K562 (cell line): ENCODE measurements at regions not wholly inside any gene's neighbourhood (a gene's known extent, or its start where the extent isn't known, plus 50 kb on each side); places are given as distances from the start of the nearest gene placed in this dataset.
A peak's percentile ranks its signal among the peaks of the same experiment; 100 is the strongest.

Source experiments
- ARID3B ChIP-seq: fragments of 250-450 bp; sonication (Bioruptor Pico); IDR thresholded peaks from 2 replicates; pipeline ENCODE4 v1.4.0; 2020; ENCODE audit warnings: borderline replicate concordance
- ATF4 ChIP-seq: fragments of 450-650 bp; formaldehyde crosslinking; IDR thresholded peaks from 2 replicates; pipeline ENCODE4 v1.4.0; 2022; ENCODE audit warnings: mild to moderate bottlenecking, moderate library complexity
- BCL6 ChIP-seq: fragments of 250-450 bp; sonication (Bioruptor Pico); IDR thresholded peaks from 2 replicates; pipeline ENCODE4 v1.4.0; 2020
- CCAR2 ChIP-seq: fragments of 200-400 bp; formaldehyde crosslinking; IDR thresholded peaks from 2 replicates; pipeline ENCODE4 v1.6.1; 2017; ENCODE audit warnings: mild to moderate bottlenecking, low read depth, low read length
- CEBPZ ChIP-seq: fragments of 150-350 bp; IDR thresholded peaks from 2 replicates; pipeline ENCODE4 v1.6.1; 2014; ENCODE audit warnings: low read depth, mild to moderate bottlenecking, low read length, borderline replicate concordance
- CREBBP ChIP-seq: IDR thresholded peaks from one replicate; pipeline ENCODE4 v1.6.1; 2012; ENCODE audit warnings: low read depth, mild to moderate bottlenecking, control low read depth, inconsistent platforms, low read length
- DNMT1 ChIP-seq: fragments of 450-650 bp; IDR thresholded peaks from 2 replicates; pipeline ENCODE4 v1.6.1; 2016; ENCODE audit warnings: antibody characterized with exemption, mild to moderate bottlenecking
- GATAD2A ChIP-seq: fragments of 450-650 bp; IDR thresholded peaks from 2 replicates; pipeline ENCODE4 v1.6.1; 2017
- HDAC6 ChIP-seq: IDR thresholded peaks from 2 replicates; pipeline ENCODE4 v1.6.1; 2012; ENCODE audit warnings: low read depth, mild to moderate bottlenecking, control low read depth, inconsistent platforms, low read length, moderate library complexity
- HMG20B ChIP-seq: fragments of 250-450 bp; sonication (Bioruptor Pico); IDR thresholded peaks from 2 replicates; pipeline ENCODE4 v1.5.0; 2021; ENCODE audit warnings: mild to moderate bottlenecking
- MTA2 ChIP-seq: fragments of 450-650 bp; IDR thresholded peaks from 2 replicates; pipeline ENCODE4 v1.6.1; 2016; ENCODE audit warnings: low read depth
- NFE2L1 ChIP-seq: fragments of 450-650 bp; IDR thresholded peaks from 2 replicates; pipeline ENCODE4 v1.6.1; 2016; ENCODE audit warnings: missing genetic modification characterization, low read depth, mild to moderate bottlenecking, missing compliant biosample characterization, moderate library complexity, borderline replicate concordance
- POLR2A ChIP-seq: fragments of 450-650 bp; conservative IDR thresholded peaks from 2 replicates; pipeline ENCODE4 v1.6.1; 2016
- PRMT5 ChIP-seq: sonication (generic); formaldehyde crosslinking; IDR thresholded peaks from 2 replicates; pipeline ENCODE4 v1.5.0; 2020; ENCODE audit warnings: missing genetic modification reagents
- RBBP5 ChIP-seq: fragments of 200-600 bp; sonication (generic); IDR thresholded peaks from 2 replicates; pipeline ENCODE4 v1.6.1; 2012; ENCODE audit warnings: borderline replicate concordance, mild to moderate bottlenecking, low read length, control low read depth, inconsistent platforms; ENCODE audit not compliant: insufficient read depth, poor library complexity, severe bottlenecking
- ZBTB7A ChIP-seq: IDR thresholded peaks from 2 replicates; pipeline ENCODE4 v1.6.1; 2011; ENCODE audit warnings: low read depth, mild to moderate bottlenecking, low read length, moderate library complexity, borderline replicate concordance; ENCODE audit not compliant: control insufficient read depth
- ZNF121 ChIP-seq: sonication (generic); formaldehyde crosslinking; conservative IDR thresholded peaks from 2 replicates; pipeline ENCODE4 v1.8.0; 2022; ENCODE audit warnings: missing genetic modification reagents
- ZNF232 ChIP-seq: sonication (generic); formaldehyde crosslinking; IDR thresholded peaks from 2 replicates; pipeline ENCODE4 v1.8.0; 2022; ENCODE audit warnings: mild to moderate bottlenecking, missing genetic modification reagents
- ZNF408 ChIP-seq: fragments of 250-450 bp; sonication (Bioruptor Pico); IDR thresholded peaks from 2 replicates; pipeline ENCODE4 v1.4.0; 2020; ENCODE audit warnings: low read depth, mild to moderate bottlenecking, moderate library complexity
- ZNF449 ChIP-seq: fragments of 250-450 bp; sonication (Bioruptor Pico); IDR thresholded peaks from 2 replicates; pipeline ENCODE4 v1.8.0; 2022; ENCODE audit warnings: moderate library complexity, mild to moderate bottlenecking, inconsistent platforms
- ZNF79 ChIP-seq: fragments of 250-450 bp; sonication (Bioruptor Pico); IDR thresholded peaks from 2 replicates; pipeline ENCODE4 v1.4.0; 2020; ENCODE audit warnings: low read depth, mild to moderate bottlenecking, moderate library complexity

GRCh38 chr7:29748286-29749099 lies 57.8 kb upstream of the WIPF3 start (continued):
- no peak for TF ChIP-seq ARID3B
- TF ChIP-seq HMG20B (CRISPR knock-in tag) = no peak
- TF ChIP-seq ZNF79 (CRISPR knock-in tag) = no peak
- no peak for TF ChIP-seq ZNF449 (CRISPR knock-in tag)
- no peak for TF ChIP-seq CCAR2
- TF ChIP-seq RBBP5 = no peak
- TF ChIP-seq PRMT5 = no peak
- TF ChIP-seq CEBPZ = no peak
- no peak for TF ChIP-seq NFE2L1 (tag)
- TF ChIP-seq BCL6 (CRISPR knock-in tag) = no peak
- no peak for TF ChIP-seq ZNF408 (CRISPR knock-in tag)
- no peak for TF ChIP-seq MTA2
- no peak for TF ChIP-seq DNMT1
- TF ChIP-seq POLR2A = no peak
- TF ChIP-seq HDAC6 = no peak
- no peak for TF ChIP-seq ZBTB7A
- TF ChIP-seq ATF4 = no peak
- no peak for TF ChIP-seq ZNF121 (CRISPR knock-in tag)
- TF ChIP-seq ZNF232 (CRISPR knock-in tag) = no peak
- TF ChIP-seq CREBBP = no peak
- 0 out of 2 replicates have a peak, but pooled peaks have one; percentile 6 for TF ChIP-seq GATAD2A
